H9 (cell line): ENCODE measurements at regions not wholly inside any gene's neighbourhood (a gene's known extent, or its start where the extent isn't known, plus 50 kb on each side); places are given as distances from the start of the nearest gene placed in this dataset.

ENCODE experiments used
- DNase-seq: peaks from one replicate; pipeline ENCODE4 v3.0.0-alpha.2; 2017
- H2AFZ ChIP-seq: one replicate; pipeline ENCODE4 v1.6.1; 2013; ENCODE audit warnings: mild to moderate bottlenecking, low read length, control low read depth, moderate library complexity
- H2AK5ac ChIP-seq: 2 replicates; pipeline ENCODE4 v1.6.1; 2013; ENCODE audit warnings: low read length, control low read depth, mixed read lengths; ENCODE audit not compliant: insufficient read length
- H2BK120ac ChIP-seq: one replicate; pipeline ENCODE4 v1.6.1; 2013; ENCODE audit warnings: low read depth, mild to moderate bottlenecking, low read length, control low read depth, inconsistent platforms; ENCODE audit not compliant: poor library complexity, severe bottlenecking
- H2BK12ac ChIP-seq: 2 replicates; pipeline ENCODE4 v1.6.1; 2013; ENCODE audit warnings: low read length, control low read depth, mixed read lengths, low read depth; ENCODE audit not compliant: insufficient read length
- H2BK15ac ChIP-seq: 2 replicates; pipeline ENCODE4 v1.6.1; 2013; ENCODE audit warnings: low read depth, low read length, control low read depth
- H2BK20ac ChIP-seq: one replicate; pipeline ENCODE4 v1.6.1; 2013; ENCODE audit warnings: low read depth, mild to moderate bottlenecking, low read length, control low read depth, inconsistent platforms; ENCODE audit not compliant: poor library complexity, severe bottlenecking
- H2BK5ac ChIP-seq: 2 replicates; pipeline ENCODE4 v1.6.1; 2013; ENCODE audit warnings: low read length, control low read depth, mixed read lengths; ENCODE audit not compliant: insufficient read length
- H3K14ac ChIP-seq: 2 replicates; pipeline ENCODE4 v1.6.1; 2013; ENCODE audit warnings: low read length, control low read depth; ENCODE audit not compliant: insufficient read depth
- H3K18ac ChIP-seq: 2 replicates; pipeline ENCODE4 v1.6.1; 2013; ENCODE audit warnings: low read depth, mild to moderate bottlenecking, mixed read lengths, low read length, control low read depth; ENCODE audit not compliant: insufficient read length
- H3K23ac ChIP-seq: 2 replicates; pipeline ENCODE4 v1.6.1; 2013; ENCODE audit warnings: low read length, control low read depth, mixed read lengths, low read depth; ENCODE audit not compliant: insufficient read length
- H3K23me2 ChIP-seq: 2 replicates; pipeline ENCODE4 v1.6.1; 2013; ENCODE audit warnings: low read depth, mild to moderate bottlenecking, mixed read lengths, low read length, control low read depth; ENCODE audit not compliant: insufficient read length, poor library complexity, severe bottlenecking
- H3K27ac ChIP-seq: 2 replicates; pipeline ENCODE4 v1.5.1; 2013; ENCODE audit warnings: low read length, control low read depth, mixed read lengths, low read depth; ENCODE audit not compliant: insufficient read length
- H3K27me3 ChIP-seq: 2 replicates; pipeline ENCODE4 v1.6.1; 2013; ENCODE audit warnings: low read length, control low read depth, inconsistent platforms; ENCODE audit not compliant: insufficient read depth
- H3K4ac ChIP-seq: 2 replicates; pipeline ENCODE4 v1.6.1; 2013; ENCODE audit warnings: low read depth, mild to moderate bottlenecking, control low read depth, inconsistent platforms, low read length, moderate library complexity
- H3K4me1 ChIP-seq: 2 replicates; pipeline ENCODE4 v1.6.1; 2013; ENCODE audit warnings: low read length, control low read depth, inconsistent platforms; ENCODE audit not compliant: insufficient read depth
- H3K4me2 ChIP-seq: 2 replicates; pipeline ENCODE4 v1.6.1; 2013; ENCODE audit warnings: low read length, control low read depth, mixed read lengths; ENCODE audit not compliant: insufficient read length, insufficient read depth
- H3K56ac ChIP-seq: 2 replicates; pipeline ENCODE4 v1.6.1; 2013; ENCODE audit warnings: low read depth, mild to moderate bottlenecking, mixed read lengths, low read length, control low read depth; ENCODE audit not compliant: insufficient read length
- H3K79me1 ChIP-seq: 2 replicates; pipeline ENCODE4 v1.6.1; 2013; ENCODE audit warnings: low read depth, mild to moderate bottlenecking, moderate library complexity, low read length, control low read depth, inconsistent platforms; ENCODE audit not compliant: insufficient read depth, poor library complexity, severe bottlenecking
- H3K79me2 ChIP-seq: 2 replicates; pipeline ENCODE4 v1.6.1; 2013; ENCODE audit warnings: low read length, control low read depth, inconsistent platforms; ENCODE audit not compliant: insufficient read depth
- H3K9ac ChIP-seq: 2 replicates; pipeline ENCODE4 v1.6.1; 2013; ENCODE audit warnings: low read length, control low read depth, mixed read lengths; ENCODE audit not compliant: insufficient read length; ENCODE audit errors: extremely low read depth
- H3K9me3 ChIP-seq: one replicate; pipeline ENCODE4 v1.6.1; 2013; ENCODE audit warnings: low read depth, low read length, inconsistent platforms; ENCODE audit not compliant: control insufficient read depth
- H3T11ph ChIP-seq: one replicate; pipeline ENCODE4 v1.6.1; 2013; ENCODE audit warnings: mild to moderate bottlenecking, low read length, control low read depth, inconsistent platforms
- H4K20me1 ChIP-seq: one replicate; pipeline ENCODE4 v1.6.1; 2013; ENCODE audit not compliant: control insufficient read depth, insufficient read length, insufficient read depth
- H4K5ac ChIP-seq: 2 replicates; pipeline ENCODE4 v1.6.1; 2013; ENCODE audit warnings: low read depth, mild to moderate bottlenecking, mixed read lengths, low read length, control low read depth; ENCODE audit not compliant: insufficient read length
- H4K8ac ChIP-seq: replicated peaks from 2 replicates; pipeline ENCODE4 v1.6.1; 2013; ENCODE audit warnings: low read length, control low read depth, mixed read lengths, low read depth; ENCODE audit not compliant: insufficient read length
- H4K91ac ChIP-seq: 2 replicates; pipeline ENCODE4 v1.6.1; 2013; ENCODE audit warnings: low read depth, mild to moderate bottlenecking, moderate library complexity, mixed read lengths, low read length, control low read depth; ENCODE audit not compliant: insufficient read length
- H3K27ac Mint-ChIP-seq, 3 experiments: 2 replicates in 2 of 3; 3 replicates in 1 of 3; pipeline ENCODE4 v1.8.0; 2020 to 2021; ENCODE audit warnings: mixed read lengths in 3 of 3, mild to moderate bottlenecking in 1 of 3, moderate library complexity in 1 of 3
- H3K27me3 Mint-ChIP-seq: 2 replicates; pipeline ENCODE4 v1.8.0; 2021; ENCODE audit warnings: low read depth, mild to moderate bottlenecking, moderate library complexity, mixed read lengths
- H3K36me3 Mint-ChIP-seq, 3 experiments: 2 replicates in 2 of 3; 3 replicates in 1 of 3; pipeline ENCODE4 v1.8.0; 2020 to 2021; ENCODE audit warnings: low read depth in 3 of 3, mixed read lengths in 3 of 3; ENCODE audit not compliant: insufficient read depth in 1 of 3
- H3K4me1 Mint-ChIP-seq, 2 experiments: 2 replicates each; pipeline ENCODE4 v1.8.0; 2020; ENCODE audit warnings: mixed read lengths in 2 of 2
- H3K4me3 Mint-ChIP-seq, 2 experiments: 2 replicates in 1 of 2; 3 replicates in 1 of 2; pipeline ENCODE4 v1.8.0; 2020 to 2021; ENCODE audit warnings: mild to moderate bottlenecking in 2 of 2, mixed read lengths in 2 of 2, moderate library complexity in 1 of 2
- H3K9me3 Mint-ChIP-seq, 2 experiments: 2 replicates in 1 of 2; 3 replicates in 1 of 2; pipeline ENCODE4 v1.8.0; 2020; ENCODE audit warnings: mild to moderate bottlenecking in 2 of 2, mixed read lengths in 2 of 2, moderate library complexity in 1 of 2
- CTCF ChIP-seq: fragments of 200-600 bp; sonication (generic); conservative IDR thresholded peaks from 3 replicates; pipeline ENCODE4 v1.8.0; 2021; ENCODE audit warnings: antibody characterized with exemption, mild to moderate bottlenecking
- WGBS: extraction: QIAGEN DNeasy Blood & Tissue Kit; methylation state at CpG from one replicate; pipeline ENCODE4 v1.1.7; 2013; ENCODE audit warnings: missing lambda C conversion rate, low lambda C conversion rate, mixed read lengths; ENCODE audit not compliant: insufficient read length; ENCODE audit errors: extremely low coverage; 5-methylcytosine and 5-hydroxymethylcytosine counted together

- Histone ChIP-seq H2AFZ (no peak overlapping the region), H2AK5ac (no peak overlapping the region), H2BK20ac (no peak overlapping the region), H2BK15ac (no peak overlapping the region), H4K8ac (no peak overlapping the region), H3K4me2 (no peak overlapping the region), H3K56ac (no peak overlapping the region), H3K4ac (no peak overlapping the region), H2BK120ac (no peak overlapping the region), H3K23ac (no peak overlapping the region), H3K27me3 (no peaks in the 10 kb centered on the region), H4K91ac (no peak overlapping the region), H3K4me1 (no peaks in the 10 kb centered on the region; the same call in 1 of the 2 replicates), H4K20me1 (no peaks in the 10 kb centered on the region), H3K79me1 (no peaks in the 10 kb centered on the region), H3K18ac (no peak overlapping the region), H3K27ac (no peak overlapping the region), H3K14ac (no peak overlapping the region), H2BK12ac (no peak overlapping the region), H2BK5ac (no peak overlapping the region), H3T11ph (no peak overlapping the region), H3K23me2 (no peaks in the 10 kb centered on the region), H4K5ac (no peak overlapping the region), H3K9me3 (no peaks in the 10 kb centered on the region), H3K79me2 (no peaks in the 10 kb centered on the region), H3K9ac (no peak overlapping the region)
- TF ChIP-seq CTCF: peak; percentile 73
- WGBS: no CpG with 5 or more reads among the region's 5 CpGs
- Mint-ChIP-seq H3K27ac (no peak overlapping the region), H3K9me3 (peaks cover 10 to 13% of the 10 kb centered on the region in 2 experiments), H3K36me3 (peaks cover 6 to 14% (median 7%) of the 10 kb centered on the region in 3 experiments; a peak in 6 of 7 replicates), H3K4me1 (peaks cover 11 to 13% of the 10 kb centered on the region in 2 experiments), H3K4me3 (no peak overlapping the region), H3K27me3 (no peaks in the 10 kb centered on the region)
- DNase-seq: peak; percentile 57
Observed at GRCh38 chr10:35781643-35782035, 139.5 kb upstream of the FZD8 start.
